Nephron progenitor cell (in vitro differentiated cells): ENCODE measurements at regions not wholly inside any gene's neighbourhood (a gene's known extent, or its start where the extent isn't known, plus 50 kb on each side); places are given as distances from the start of the nearest gene placed in this dataset.

Experiments used
- DNase-seq: peaks from one replicate; pipeline ENCODE4 v3.0.0; 2021
- H3K27ac Mint-ChIP-seq: 2 replicates; pipeline ENCODE4 v1.8.0; 2021; ENCODE audit warnings: mild to moderate bottlenecking, moderate library complexity, mixed read lengths
- H3K27me3 Mint-ChIP-seq: 2 replicates; pipeline ENCODE4 v1.8.0; 2021; ENCODE audit warnings: mild to moderate bottlenecking, low read depth, mixed read lengths; ENCODE audit not compliant: poor library complexity
- H3K36me3 Mint-ChIP-seq: 2 replicates; pipeline ENCODE4 v1.8.0; 2021; ENCODE audit warnings: low read depth, mixed read lengths
- H3K4me1 Mint-ChIP-seq: 2 replicates; pipeline ENCODE4 v1.8.0; 2021; ENCODE audit warnings: mixed read lengths
- H3K4me3 Mint-ChIP-seq: 2 replicates; pipeline ENCODE4 v1.8.0; 2021; ENCODE audit warnings: mild to moderate bottlenecking, moderate library complexity, mixed read lengths
- H3K9me3 Mint-ChIP-seq: 2 replicates; pipeline ENCODE4 v1.8.0; 2021; ENCODE audit warnings: mild to moderate bottlenecking, moderate library complexity, mixed read lengths
- CTCF ChIP-seq: fragments of 200-600 bp; sonication (generic); IDR thresholded peaks from 2 replicates; pipeline ENCODE4 v1.5.0; 2021; ENCODE audit warnings: antibody characterized with exemption

- DNase-seq = no peak
- Mint-ChIP-seq H3K4me1 (no peaks in the 10 kb centered on the region), H3K4me3 (no peak overlapping the region), H3K9me3 (no peaks in the 10 kb centered on the region), H3K27me3 (no peaks in the 10 kb centered on the region), H3K36me3 (no peaks in the 10 kb centered on the region), H3K27ac (no peak overlapping the region)
- no peak for TF ChIP-seq CTCF
Measured at GRCh38 chr3:95424279-95424678, 1361.4 kb downstream of the NSUN3 start.

GRCh38 chr3:95434491-95434890, 1371.6 kb downstream of the NSUN3 start:
- no peak overlapping the region for H3K4me3 Mint-ChIP-seq

GRCh38 chr3:95437409-95437808, 1374.5 kb downstream of the NSUN3 start:
- no peaks in the 10 kb centered on the region for H3K4me1 Mint-ChIP-seq
- H3K4me3 Mint-ChIP-seq = no peak overlapping the region
- no peak for DNase-seq
- no peak for TF ChIP-seq CTCF
- H3K9me3 Mint-ChIP-seq = no peaks in the 10 kb centered on the region
- H3K36me3 Mint-ChIP-seq = no peaks in the 10 kb centered on the region
- H3K27ac Mint-ChIP-seq = no peak overlapping the region
- H3K27me3 Mint-ChIP-seq = no peaks in the 10 kb centered on the region

More at GRCh38 chr3:95434491-95434890, 1371.6 kb downstream of the NSUN3 start:
- Mint-ChIP-seq H3K36me3 (no peaks in the 10 kb centered on the region), H3K27me3 (no peaks in the 10 kb centered on the region), H3K27ac (no peak overlapping the region), H3K4me1 (no peaks in the 10 kb centered on the region), H3K9me3 (no peaks in the 10 kb centered on the region)
- no peak for DNase-seq
- TF ChIP-seq CTCF = no peak

- no peak overlapping the region for H3K4me3 Mint-ChIP-seq
- no peak for TF ChIP-seq CTCF
- no peak for DNase-seq
- H3K27ac Mint-ChIP-seq = no peak overlapping the region
- H3K36me3 Mint-ChIP-seq = no peaks in the 10 kb centered on the region
- no peaks in the 10 kb centered on the region for H3K27me3 Mint-ChIP-seq
- no peaks in the 10 kb centered on the region for H3K4me1 Mint-ChIP-seq
- no peaks in the 10 kb centered on the region for H3K9me3 Mint-ChIP-seq
Measured at GRCh38 chr3:95438274-95438673, 1375.4 kb downstream of the NSUN3 start.

GRCh38 chr3:95442766-95443165, 1371.6 kb upstream of the EPHA6 start:
- H3K36me3 Mint-ChIP-seq = no peaks in the 10 kb centered on the region
- no peak for TF ChIP-seq CTCF
- H3K4me3 Mint-ChIP-seq = no peak overlapping the region
- no peaks in the 10 kb centered on the region for H3K9me3 Mint-ChIP-seq
- H3K27ac Mint-ChIP-seq = no peak overlapping the region
- H3K4me1 Mint-ChIP-seq = no peaks in the 10 kb centered on the region
- no peak for DNase-seq
- H3K27me3 Mint-ChIP-seq = no peaks in the 10 kb centered on the region

- no peaks in the 10 kb centered on the region for H3K27me3 Mint-ChIP-seq
- no peak for DNase-seq
- H3K27ac Mint-ChIP-seq = no peak overlapping the region
- no peaks in the 10 kb centered on the region for H3K36me3 Mint-ChIP-seq
- no peak overlapping the region for H3K4me3 Mint-ChIP-seq
- H3K4me1 Mint-ChIP-seq = no peaks in the 10 kb centered on the region
- H3K9me3 Mint-ChIP-seq = no peaks in the 10 kb centered on the region
- no peak for TF ChIP-seq CTCF
Measured at GRCh38 chr3:95449841-95450240, 1364.6 kb upstream of the EPHA6 start.
